CD4-positive, alpha-beta T cell (primary cell): ENCODE measurements at regions not wholly inside any gene's neighbourhood (a gene's known extent, or its start where the extent isn't known, plus 50 kb on each side); places are given as distances from the start of the nearest gene placed in this dataset.

Experiments used
- ATAC-seq: fragments of 200-7000 bp; cut with Tn5 transposase; one replicate; pipeline ENCODE4 v1.10.0; 2022; ENCODE audit warnings: mild to moderate bottlenecking; ENCODE audit not compliant: poor library complexity
- CTCF ChIA-PET: fragments of 350-600 bp; sonication (Branson Sonifier 250); formaldehyde crosslinking; loops from one replicate; lab custom pipeline; 2021; ENCODE audit warnings: antibody characterized with exemption, inconsistent platforms; lab: Charles Lee
- POLR2A ChIA-PET: fragments of 350-600 bp; sonication (Branson Sonifier 250); formaldehyde crosslinking; loops from one replicate; lab custom pipeline; 2021; ENCODE audit warnings: antibody characterized with exemption, inconsistent platforms; lab: Charles Lee
- DNase-seq, 14 experiments: peaks; one replicate each; pipeline ENCODE4 v3.0.0-alpha.2; 2013 to 2020; ENCODE audit warnings: mixed read lengths in 2 of 14
- H3K27ac ChIP-seq, 2 donors: one replicate each; pipeline versions ENCODE4 v1.5.1 to v1.7.0; 2013; ENCODE audit warnings: low read length in 2 of 2, low read depth in 1 of 2, mild to moderate bottlenecking in 1 of 2
- H3K27me3 ChIP-seq, 2 experiments: 1 replicate in 1 of 2; 2 replicates in 1 of 2; pipeline versions ENCODE4 v1.6.1 to v1.7.0; 2013; ENCODE audit warnings: low read length in 2 of 2, control low read depth in 1 of 2, mild to moderate bottlenecking in 1 of 2, moderate library complexity in 1 of 2; ENCODE audit not compliant: insufficient read depth in 2 of 2, control insufficient read depth in 1 of 2
- H3K36me3 ChIP-seq: one replicate; pipeline ENCODE4 v1.6.1; 2013; ENCODE audit warnings: low read length, control low read depth; ENCODE audit not compliant: insufficient read depth
- H3K4me1 ChIP-seq: one replicate; pipeline ENCODE4 v1.6.1; 2013; ENCODE audit warnings: low read length, control low read depth; ENCODE audit not compliant: insufficient read depth
- H3K4me3 ChIP-seq: one replicate; pipeline ENCODE4 v1.5.1; 2013; ENCODE audit warnings: mild to moderate bottlenecking, low read length, moderate library complexity
- H3K9me3 ChIP-seq, 2 experiments: 1 replicate in 1 of 2; 2 replicates in 1 of 2; pipeline versions ENCODE4 v1.6.1 to v1.7.0; 2013; ENCODE audit warnings: low read length in 2 of 2, mild to moderate bottlenecking in 2 of 2, control low read depth in 1 of 2, moderate library complexity in 1 of 2; ENCODE audit not compliant: control insufficient read depth in 1 of 2, insufficient read depth in 1 of 2
- H3K27ac Mint-ChIP-seq: one replicate; pipeline ENCODE4 v1.8.0; 2020; ENCODE audit warnings: mixed read lengths
- H3K27me3 Mint-ChIP-seq: one replicate; pipeline ENCODE4 v1.8.0; 2021; ENCODE audit warnings: mixed read lengths
- H3K36me3 Mint-ChIP-seq: one replicate; pipeline ENCODE4 v1.8.0; 2021; ENCODE audit warnings: low read depth, mixed read lengths
- H3K4me1 Mint-ChIP-seq: one replicate; pipeline ENCODE4 v1.8.0; 2021; ENCODE audit warnings: low read depth, mixed read lengths
- H3K4me3 Mint-ChIP-seq: one replicate; pipeline ENCODE4 v1.8.0; 2020; ENCODE audit warnings: mild to moderate bottlenecking, mixed read lengths
- H3K9me3 Mint-ChIP-seq: one replicate; pipeline ENCODE4 v1.8.0; 2020; ENCODE audit warnings: mixed read lengths
- CTCF ChIP-seq: fragments of 200-600 bp; IDR thresholded peaks from one replicate; pipeline ENCODE4 v1.8.0; 2022; ENCODE audit warnings: antibody characterized with exemption, mild to moderate bottlenecking
- intact Hi-C, 2 experiments: fragments of 100-400 bp; cut with DNase I in 1 of 2; cut with micrococcal nuclease in 1 of 2; formaldehyde crosslinking; loops; one replicate each; pipeline versions ENCODE4 v1.15.1 to v1.9.0; 2023 to 2025; cut with DNase I, micrococcal nuclease

- no peaks in the 10 kb centered on the region for H3K9me3 ChIP-seq
- no peak overlapping the region for H3K27ac Mint-ChIP-seq
- POLR2A ChIA-PET, result no interaction called here
- H3K27me3 ChIP-seq, result no peaks in the 10 kb centered on the region
- CTCF ChIA-PET, result no interaction called here
- no peak for ATAC-seq
- intact Hi-C loops, result no loop called here
- TF ChIP-seq CTCF, result no peak
- peaks cover 3% of the 10 kb centered on the region for H3K4me1 ChIP-seq
- no peak overlapping the region for H3K4me3 Mint-ChIP-seq
- H3K9me3 Mint-ChIP-seq, result no peaks in the 10 kb centered on the region
- H3K4me3 ChIP-seq, result no peak overlapping the region
- no peaks in the 10 kb centered on the region for H3K36me3 ChIP-seq
- no peak overlapping the region for H3K27ac ChIP-seq
- H3K36me3 Mint-ChIP-seq, result no peaks in the 10 kb centered on the region
- no peak for DNase-seq
- no peaks in the 10 kb centered on the region for H3K27me3 Mint-ChIP-seq
- H3K4me1 Mint-ChIP-seq, result no peaks in the 10 kb centered on the region
These were observed 103.9 kb upstream of the TTC34 start for GRCh38 chr1:2905356-2905755.

- H3K27ac Mint-ChIP-seq, result no peak overlapping the region
- H3K4me1 Mint-ChIP-seq, result no peaks in the 10 kb centered on the region
- H3K4me3 ChIP-seq, result no peak overlapping the region
- intact Hi-C loops, result no loop called here
- no peaks in the 10 kb centered on the region for H3K36me3 Mint-ChIP-seq
- no peaks in the 10 kb centered on the region for H3K9me3 ChIP-seq
- no peaks in the 10 kb centered on the region for H3K27me3 Mint-ChIP-seq
- H3K4me3 Mint-ChIP-seq, result no peak overlapping the region
- ATAC-seq (no peak), DNase-seq (no peak)
- POLR2A ChIA-PET, result no interaction called here
- H3K27me3 ChIP-seq, result no peaks in the 10 kb centered on the region
- H3K4me1 ChIP-seq, result peaks cover 3% of the 10 kb centered on the region
- no peaks in the 10 kb centered on the region for H3K36me3 ChIP-seq
- no peak overlapping the region for H3K27ac ChIP-seq
- CTCF ChIA-PET, result no interaction called here
- H3K9me3 Mint-ChIP-seq, result no peaks in the 10 kb centered on the region
- TF ChIP-seq CTCF, result no peak
These were observed 104.6 kb upstream of the TTC34 start for GRCh38 chr1:2906085-2906484.

DNA sequence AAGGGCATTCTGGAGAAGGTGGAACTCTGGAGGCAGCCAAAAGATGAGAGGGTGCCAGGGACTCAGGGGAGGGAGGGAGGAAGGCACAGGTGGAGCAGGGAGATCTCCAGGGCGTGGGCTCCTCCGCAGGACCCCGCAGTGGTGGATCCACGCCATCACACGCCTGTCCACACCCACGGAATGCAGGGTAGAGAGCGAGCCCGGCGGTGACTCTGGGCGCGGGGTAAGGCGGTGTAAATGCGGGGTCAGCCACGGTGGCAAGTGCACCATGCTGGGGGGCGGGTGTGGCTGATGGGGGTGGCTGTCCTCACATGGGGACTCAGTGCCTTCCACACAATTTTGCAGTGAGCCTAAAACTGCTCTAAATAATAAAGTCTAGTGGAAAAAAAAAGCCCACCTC, 105.1 kb upstream of the TTC34 start:
- H3K4me1 ChIP-seq, result no peaks in the 10 kb centered on the region
- ATAC-seq (no peak), DNase-seq (no peak)
- H3K9me3 ChIP-seq, result no peaks in the 10 kb centered on the region
- no peaks in the 10 kb centered on the region for H3K9me3 Mint-ChIP-seq
- no peak overlapping the region for H3K4me3 ChIP-seq
- ChIA-PET POLR2A (no interaction called here), CTCF (no interaction called here)
- no peaks in the 10 kb centered on the region for H3K4me1 Mint-ChIP-seq
- no peak overlapping the region for H3K4me3 Mint-ChIP-seq
- no peaks in the 10 kb centered on the region for H3K36me3 ChIP-seq
- TF ChIP-seq CTCF, result no peak
- H3K27me3 ChIP-seq, result no peaks in the 10 kb centered on the region
- H3K36me3 Mint-ChIP-seq, result no peaks in the 10 kb centered on the region
- no peak overlapping the region for H3K27ac Mint-ChIP-seq
- H3K27ac ChIP-seq, result no peak overlapping the region
- intact Hi-C loops, result no loop called here
- H3K27me3 Mint-ChIP-seq, result no peaks in the 10 kb centered on the region
